ENCODE measurements at regions not wholly inside any gene's neighbourhood (a gene's known extent, or its start where the extent isn't known, plus 50 kb on each side); places are given as distances from the start of the nearest gene placed in this dataset.

GRCh38 chr6:145067430-145067829 lies 667.9 kb downstream of the EPM2A start:
- CTCF ChIA-PET, result no interaction called here
- H3K27ac ChIP-seq (ENCODE audit: low read depth, low read length, poor library complexity, severe bottlenecking), result no peak overlapping the region
- H3K4me1 ChIP-seq (ENCODE audit: insufficient read depth, low read length, poor library complexity, severe bottlenecking), result no peaks in the 10 kb centered on the region
- intact Hi-C loops (cut with micrococcal nuclease; ENCODE audit: unreplicated experiment), result no loop called here
- no peak overlapping the region for H3K4me3 ChIP-seq (ENCODE audit: low read depth, low read length, poor library complexity, severe bottlenecking)
- DNase-seq (ENCODE audit: low spot score), result no peak
- no peaks in the 10 kb centered on the region for H3K9me3 ChIP-seq (ENCODE audit: low read depth, low read length, poor library complexity, severe bottlenecking)
- H3K27me3 ChIP-seq (replicated peaks; ENCODE audit: insufficient read depth, low read depth, low read length, poor library complexity), result no peaks in the 10 kb centered on the region
- TF ChIP-seq, protein P1, sequence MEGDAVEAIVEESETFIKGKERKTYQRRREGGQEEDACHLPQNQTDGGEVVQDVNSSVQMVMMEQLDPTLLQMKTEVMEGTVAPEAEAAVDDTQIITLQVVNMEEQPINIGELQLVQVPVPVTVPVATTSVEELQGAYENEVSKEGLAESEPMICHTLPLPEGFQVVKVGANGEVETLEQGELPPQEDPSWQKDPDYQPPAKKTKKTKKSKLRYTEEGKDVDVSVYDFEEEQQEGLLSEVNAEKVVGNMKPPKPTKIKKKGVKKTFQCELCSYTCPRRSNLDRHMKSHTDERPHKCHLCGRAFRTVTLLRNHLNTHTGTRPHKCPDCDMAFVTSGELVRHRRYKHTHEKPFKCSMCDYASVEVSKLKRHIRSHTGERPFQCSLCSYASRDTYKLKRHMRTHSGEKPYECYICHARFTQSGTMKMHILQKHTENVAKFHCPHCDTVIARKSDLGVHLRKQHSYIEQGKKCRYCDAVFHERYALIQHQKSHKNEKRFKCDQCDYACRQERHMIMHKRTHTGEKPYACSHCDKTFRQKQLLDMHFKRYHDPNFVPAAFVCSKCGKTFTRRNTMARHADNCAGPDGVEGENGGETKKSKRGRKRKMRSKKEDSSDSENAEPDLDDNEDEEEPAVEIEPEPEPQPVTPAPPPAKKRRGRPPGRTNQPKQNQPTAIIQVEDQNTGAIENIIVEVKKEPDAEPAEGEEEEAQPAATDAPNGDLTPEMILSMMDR (conservative IDR thresholded peaks at IDR 0.05; ENCODE audit: low read depth, low read length), result no peak
- TF ChIP-seq EZH2 (IDR thresholded peaks at IDR 0.05; ENCODE audit: borderline replicate concordance, low read depth, low read length, poor library complexity, severe bottlenecking), result no peak
- BruUV-seq (replicated peaks), result no TSS peak
- no peaks in the 10 kb centered on the region for H3K36me3 ChIP-seq (ENCODE audit: insufficient read depth, low read length, poor library complexity, severe bottlenecking)
- POLR2A ChIA-PET (ENCODE audit: low non-redundant PET), result no interaction called here

- Histone ChIP-seq H3K4me1 (ENCODE audit: insufficient read depth, low read length, poor library complexity, severe bottlenecking) (no peaks in the 10 kb centered on the region), H3K27ac (ENCODE audit: low read depth, low read length, poor library complexity, severe bottlenecking) (no peak overlapping the region), H3K9me3 (ENCODE audit: low read depth, low read length, poor library complexity, severe bottlenecking) (no peaks in the 10 kb centered on the region), H3K4me3 (ENCODE audit: low read depth, low read length, poor library complexity, severe bottlenecking) (no peak overlapping the region), H3K36me3 (ENCODE audit: insufficient read depth, low read length, poor library complexity, severe bottlenecking) (no peaks in the 10 kb centered on the region), H3K27me3 (replicated peaks; ENCODE audit: insufficient read depth, low read depth, low read length, poor library complexity) (no peaks in the 10 kb centered on the region)
- ChIA-PET POLR2A (ENCODE audit: low non-redundant PET) (no interaction called here), CTCF (no interaction called here)
- no TSS peak for BruUV-seq (replicated peaks)
- no peak for DNase-seq (ENCODE audit: low spot score)
- intact Hi-C loops (cut with micrococcal nuclease; ENCODE audit: unreplicated experiment), result no loop called here
- TF ChIP-seq EZH2 (IDR thresholded peaks at IDR 0.05; ENCODE audit: borderline replicate concordance, low read depth, low read length, poor library complexity, severe bottlenecking), result no peak
- TF ChIP-seq, protein P1 (conservative IDR thresholded peaks at IDR 0.05; ENCODE audit: low read depth, low read length), result no peak
Observed at GRCh38 chr6:145068577-145068976, 666.7 kb downstream of the EPM2A start.

DNA sequence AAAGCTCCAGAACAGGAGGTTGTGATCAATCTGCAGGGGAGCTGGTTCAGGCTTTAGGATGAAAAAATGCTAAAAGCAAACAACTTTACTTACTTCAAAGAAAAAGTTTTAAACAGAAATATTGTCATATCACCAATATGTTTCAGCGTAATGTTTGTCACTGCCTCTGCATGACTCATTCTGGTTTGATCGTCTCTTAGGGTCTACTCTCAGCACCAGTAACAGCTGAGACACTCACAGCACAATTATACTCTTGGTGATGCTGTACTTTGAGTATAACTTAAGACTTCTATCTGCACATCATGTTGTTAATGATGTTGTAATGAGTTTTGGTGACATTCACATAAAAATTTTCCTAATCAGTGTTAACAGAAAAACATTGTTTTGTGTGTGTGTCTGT lies 665.4 kb downstream of the EPM2A start:
- no TSS peak for BruUV-seq (replicated peaks)
- DNase-seq (ENCODE audit: low spot score), result no peak
- Histone ChIP-seq H3K27ac (ENCODE audit: low read depth, low read length, poor library complexity, severe bottlenecking) (no peak overlapping the region), H3K4me1 (ENCODE audit: insufficient read depth, low read length, poor library complexity, severe bottlenecking) (no peaks in the 10 kb centered on the region), H3K9me3 (ENCODE audit: low read depth, low read length, poor library complexity, severe bottlenecking) (no peaks in the 10 kb centered on the region), H3K4me3 (ENCODE audit: low read depth, low read length, poor library complexity, severe bottlenecking) (no peak overlapping the region), H3K27me3 (replicated peaks; ENCODE audit: insufficient read depth, low read depth, low read length, poor library complexity) (no peaks in the 10 kb centered on the region), H3K36me3 (ENCODE audit: insufficient read depth, low read length, poor library complexity, severe bottlenecking) (no peaks in the 10 kb centered on the region)
- POLR2A ChIA-PET (ENCODE audit: low non-redundant PET), result no interaction called here
- TF ChIP-seq, protein P1 (conservative IDR thresholded peaks at IDR 0.05; ENCODE audit: low read depth, low read length), result no peak
- TF ChIP-seq EZH2 (IDR thresholded peaks at IDR 0.05; ENCODE audit: borderline replicate concordance, low read depth, low read length, poor library complexity, severe bottlenecking), result no peak
- CTCF ChIA-PET, result no interaction called here
- intact Hi-C loops (cut with micrococcal nuclease; ENCODE audit: unreplicated experiment), result no loop called here
